ENCODE measurements at regions not wholly inside any gene's neighbourhood (a gene's known extent, or its start where the extent isn't known, plus 50 kb on each side); places are given as distances from the start of the nearest gene placed in this dataset.

DNA sequence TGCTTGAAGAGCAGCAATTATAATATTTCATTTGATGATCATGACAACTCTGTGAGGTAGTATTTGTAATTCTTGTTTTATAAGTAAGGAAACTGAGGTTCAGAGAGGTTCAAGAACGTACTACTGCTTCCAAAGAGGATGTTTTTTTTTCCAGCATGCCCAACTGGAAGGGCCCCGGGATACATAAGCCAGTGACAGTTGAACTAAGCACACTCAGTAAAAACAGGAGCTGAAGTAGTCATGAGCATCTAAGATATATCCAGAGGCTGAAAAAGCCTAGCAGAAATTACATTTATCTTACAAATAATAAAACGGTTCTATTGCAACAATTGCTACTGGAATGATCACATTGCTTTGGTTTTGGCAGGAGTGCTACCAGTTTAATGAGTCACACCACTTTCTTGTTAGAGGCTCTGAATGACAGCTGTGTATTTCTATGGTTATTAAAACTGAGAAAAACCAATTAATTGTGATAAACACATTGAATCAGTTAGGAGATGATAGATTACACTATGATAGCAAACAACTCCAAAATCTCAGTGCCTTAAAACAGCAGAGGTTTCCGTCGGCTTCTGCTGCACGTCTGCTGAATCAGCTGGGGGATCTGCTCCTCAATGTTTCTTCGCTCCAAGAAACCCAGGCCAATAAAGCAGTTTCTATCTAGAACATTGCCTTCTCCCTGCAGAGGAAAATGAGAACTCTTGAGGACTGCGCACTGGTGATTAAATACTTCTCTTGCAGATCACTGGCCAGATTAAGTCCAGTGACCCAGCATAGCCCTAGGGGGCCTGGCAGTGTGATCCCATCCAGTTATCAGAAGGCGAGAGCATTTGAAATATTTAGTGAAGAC, 522.7 kb downstream of the PLPP3 start:
- no peaks in the 10 kb centered on the region for H3K9me3 Mint-ChIP-seq (ENCODE audit: unreplicated experiment)
- no peaks in the 10 kb centered on the region for H3K4me1 Mint-ChIP-seq (ENCODE audit: unreplicated experiment)
- no peak overlapping the region for H3K27ac Mint-ChIP-seq (ENCODE audit: unreplicated experiment)
- no peaks in the 10 kb centered on the region for H3K27me3 Mint-ChIP-seq (ENCODE audit: unreplicated experiment)
- H3K4me3 Mint-ChIP-seq (ENCODE audit: unreplicated experiment): no peak overlapping the region
- no peaks in the 10 kb centered on the region for H3K36me3 Mint-ChIP-seq (ENCODE audit: low read depth, unreplicated experiment)
- no peak for DNase-seq (ENCODE audit: low spot score)
- TF ChIP-seq, protein P1, sequence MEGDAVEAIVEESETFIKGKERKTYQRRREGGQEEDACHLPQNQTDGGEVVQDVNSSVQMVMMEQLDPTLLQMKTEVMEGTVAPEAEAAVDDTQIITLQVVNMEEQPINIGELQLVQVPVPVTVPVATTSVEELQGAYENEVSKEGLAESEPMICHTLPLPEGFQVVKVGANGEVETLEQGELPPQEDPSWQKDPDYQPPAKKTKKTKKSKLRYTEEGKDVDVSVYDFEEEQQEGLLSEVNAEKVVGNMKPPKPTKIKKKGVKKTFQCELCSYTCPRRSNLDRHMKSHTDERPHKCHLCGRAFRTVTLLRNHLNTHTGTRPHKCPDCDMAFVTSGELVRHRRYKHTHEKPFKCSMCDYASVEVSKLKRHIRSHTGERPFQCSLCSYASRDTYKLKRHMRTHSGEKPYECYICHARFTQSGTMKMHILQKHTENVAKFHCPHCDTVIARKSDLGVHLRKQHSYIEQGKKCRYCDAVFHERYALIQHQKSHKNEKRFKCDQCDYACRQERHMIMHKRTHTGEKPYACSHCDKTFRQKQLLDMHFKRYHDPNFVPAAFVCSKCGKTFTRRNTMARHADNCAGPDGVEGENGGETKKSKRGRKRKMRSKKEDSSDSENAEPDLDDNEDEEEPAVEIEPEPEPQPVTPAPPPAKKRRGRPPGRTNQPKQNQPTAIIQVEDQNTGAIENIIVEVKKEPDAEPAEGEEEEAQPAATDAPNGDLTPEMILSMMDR (IDR thresholded peaks at IDR 0.05; ENCODE audit: unreplicated experiment): no peak

DNA sequence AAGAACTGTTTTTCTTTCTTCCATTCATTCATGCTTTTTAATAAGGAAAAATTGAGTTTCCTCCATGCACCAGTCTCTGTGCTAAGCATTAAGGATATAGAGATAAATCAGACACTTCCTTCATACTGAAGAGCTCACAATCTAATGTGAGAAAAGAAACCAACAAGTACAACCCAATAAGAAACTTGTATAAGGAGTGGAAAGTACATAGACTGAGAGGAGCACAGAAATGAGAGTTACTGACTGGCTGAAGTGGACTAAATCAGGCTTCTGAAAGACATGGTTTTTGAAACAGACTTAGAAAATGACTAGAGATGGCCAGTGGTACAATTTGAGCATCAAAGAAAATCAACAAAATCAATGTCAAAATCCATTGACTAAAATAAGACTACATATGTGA, 524.4 kb downstream of the PLPP3 start:
- DNase-seq (ENCODE audit: low spot score): no peak
- Mint-ChIP-seq H3K9me3 (ENCODE audit: unreplicated experiment) (no peaks in the 10 kb centered on the region), H3K27me3 (ENCODE audit: unreplicated experiment) (no peaks in the 10 kb centered on the region), H3K4me1 (ENCODE audit: unreplicated experiment) (no peaks in the 10 kb centered on the region), H3K4me3 (ENCODE audit: unreplicated experiment) (no peak overlapping the region), H3K36me3 (ENCODE audit: low read depth, unreplicated experiment) (no peaks in the 10 kb centered on the region), H3K27ac (ENCODE audit: unreplicated experiment) (no peak overlapping the region)
- TF ChIP-seq, protein P1 (IDR thresholded peaks at IDR 0.05; ENCODE audit: unreplicated experiment): no peak

DNA sequence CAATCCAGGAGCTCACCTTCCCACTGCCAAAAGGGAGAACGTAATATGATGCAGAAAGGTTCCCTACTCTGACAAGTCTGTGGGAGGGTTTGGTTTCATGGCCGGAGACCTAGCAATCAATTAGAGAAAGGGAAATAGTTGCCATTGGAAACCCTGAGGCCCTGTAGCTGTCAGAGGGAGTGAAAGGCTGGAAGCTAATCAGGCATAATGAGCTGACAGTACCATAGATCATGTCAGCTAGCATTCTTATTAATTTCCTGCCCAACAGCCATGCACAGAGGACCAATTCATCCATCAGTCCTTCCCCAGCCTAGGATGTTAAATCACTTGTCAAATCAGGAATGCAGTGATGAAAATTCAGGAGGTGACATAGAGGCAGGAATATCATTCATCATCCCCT, 527.3 kb downstream of the PLPP3 start:
- no peaks in the 10 kb centered on the region for H3K36me3 Mint-ChIP-seq (ENCODE audit: low read depth, unreplicated experiment)
- TF ChIP-seq, protein P1 (IDR thresholded peaks at IDR 0.05; ENCODE audit: unreplicated experiment): no peak
- H3K27me3 Mint-ChIP-seq (ENCODE audit: unreplicated experiment): no peaks in the 10 kb centered on the region
- DNase-seq (ENCODE audit: low spot score): no peak
- H3K27ac Mint-ChIP-seq (ENCODE audit: unreplicated experiment): no peak overlapping the region
- H3K4me3 Mint-ChIP-seq (ENCODE audit: unreplicated experiment): no peak overlapping the region
- H3K4me1 Mint-ChIP-seq (ENCODE audit: unreplicated experiment): no peaks in the 10 kb centered on the region
- H3K9me3 Mint-ChIP-seq (ENCODE audit: unreplicated experiment): no peaks in the 10 kb centered on the region

DNA sequence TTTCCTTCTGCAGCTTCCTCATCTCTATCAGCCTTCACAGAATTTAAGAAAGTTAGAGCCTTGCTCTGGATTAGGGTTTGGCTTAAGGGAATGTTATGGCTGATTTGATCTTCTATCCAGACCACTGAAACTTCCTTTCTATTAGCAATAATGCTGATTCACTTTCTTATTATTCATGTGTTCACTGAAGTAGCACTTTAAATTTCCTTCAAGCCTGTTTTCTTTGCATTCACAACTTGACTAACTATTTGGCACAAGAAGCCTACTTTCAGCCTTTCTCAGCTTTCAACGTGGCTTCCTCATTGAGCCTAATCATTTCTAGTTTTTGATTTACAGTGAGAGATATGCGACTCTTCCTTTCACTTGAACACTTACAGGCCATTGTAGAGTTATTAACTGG, 528.5 kb downstream of the PLPP3 start:
- no peak overlapping the region for H3K27ac Mint-ChIP-seq (ENCODE audit: unreplicated experiment)
- H3K27me3 Mint-ChIP-seq (ENCODE audit: unreplicated experiment): no peaks in the 10 kb centered on the region
- H3K4me3 Mint-ChIP-seq (ENCODE audit: unreplicated experiment): no peak overlapping the region
- TF ChIP-seq, protein P1 (IDR thresholded peaks at IDR 0.05; ENCODE audit: unreplicated experiment): no peak
- H3K4me1 Mint-ChIP-seq (ENCODE audit: unreplicated experiment): no peaks in the 10 kb centered on the region
- H3K36me3 Mint-ChIP-seq (ENCODE audit: low read depth, unreplicated experiment): no peaks in the 10 kb centered on the region
- H3K9me3 Mint-ChIP-seq (ENCODE audit: unreplicated experiment): no peaks in the 10 kb centered on the region
- no peak for DNase-seq (ENCODE audit: low spot score)

DNA sequence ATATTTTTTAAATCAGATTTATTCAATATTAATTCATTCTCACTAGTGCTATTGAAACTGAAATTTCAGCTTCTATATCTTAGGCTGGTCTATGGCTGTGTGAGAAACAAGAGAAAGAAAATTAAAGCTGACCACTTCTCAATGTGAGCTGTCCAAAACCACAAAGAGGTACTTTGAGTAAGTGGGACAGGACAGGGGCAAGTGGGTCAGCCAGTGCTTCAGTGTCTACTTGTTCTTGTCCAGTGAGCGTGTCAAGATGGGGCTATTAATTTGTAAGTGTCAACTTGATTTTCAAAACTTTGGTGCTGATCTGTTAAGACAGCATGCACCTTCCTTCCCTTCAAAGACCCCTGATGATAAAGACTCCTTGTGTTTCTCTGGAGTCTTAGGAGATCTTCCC, 533.9 kb downstream of the PLPP3 start:
- H3K9me3 Mint-ChIP-seq (ENCODE audit: unreplicated experiment): no peaks in the 10 kb centered on the region
- no peak for DNase-seq (ENCODE audit: low spot score)
- no peak overlapping the region for H3K27ac Mint-ChIP-seq (ENCODE audit: unreplicated experiment)
- H3K27me3 Mint-ChIP-seq (ENCODE audit: unreplicated experiment): no peaks in the 10 kb centered on the region
- TF ChIP-seq, protein P1 (IDR thresholded peaks at IDR 0.05; ENCODE audit: unreplicated experiment): no peak
- H3K36me3 Mint-ChIP-seq (ENCODE audit: low read depth, unreplicated experiment): no peaks in the 10 kb centered on the region
- H3K4me3 Mint-ChIP-seq (ENCODE audit: unreplicated experiment): no peak overlapping the region
- no peaks in the 10 kb centered on the region for H3K4me1 Mint-ChIP-seq (ENCODE audit: unreplicated experiment)

Data from endothelial cell (in vitro differentiated cells).